GM23248 (cell line): ENCODE measurements at regions not wholly inside any gene's neighbourhood (a gene's known extent, or its start where the extent isn't known, plus 50 kb on each side); places are given as distances from the start of the nearest gene placed in this dataset.

Experiments
- EZH2 ChIP-seq: fragments of 200-600 bp; sonication (generic); IDR thresholded peaks from 2 replicates; pipeline ENCODE4 v1.6.1; 2018; ENCODE audit warnings: antibody characterized with exemption, mild to moderate bottlenecking; ENCODE audit not compliant: insufficient read depth, poor library complexity, severe bottlenecking
- EZH2phosphoT487 ChIP-seq: fragments of 200-600 bp; sonication (generic); IDR thresholded peaks from 2 replicates; pipeline ENCODE4 v1.6.1; 2018; ENCODE audit warnings: antibody characterized with exemption, moderate library complexity, mild to moderate bottlenecking, low read depth; ENCODE audit not compliant: insufficient read depth

DNA sequence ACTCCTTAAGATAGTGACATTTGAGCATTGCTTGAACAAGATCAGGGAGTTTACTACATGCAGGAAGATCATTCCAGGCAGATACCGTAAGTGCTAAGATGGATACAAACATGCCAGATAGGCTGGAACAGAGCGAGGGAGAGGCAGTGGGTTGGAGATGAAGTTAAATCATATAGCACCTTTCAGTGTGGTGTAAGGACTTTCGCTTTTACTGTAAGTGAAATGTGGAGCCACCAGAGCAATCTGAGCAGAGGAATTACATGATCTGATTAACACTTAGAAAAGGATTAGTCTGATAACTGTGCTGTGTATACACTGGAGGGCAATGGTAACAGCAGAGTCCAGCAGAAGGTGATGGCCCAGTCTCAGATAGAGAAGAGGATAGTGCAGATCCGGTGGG, 163.0 kb upstream of the SSTR1 start:
- TF ChIP-seq EZH2: no peak
- no peak for TF ChIP-seq EZH2phosphoT487
